Tibial nerve (tissue), 4 donors: ENCODE measurements at regions not wholly inside any gene's neighbourhood (a gene's known extent, or its start where the extent isn't known, plus 50 kb on each side); places are given as distances from the start of the nearest gene placed in this dataset.

Experiments
- DNase-seq, 2 donors: peaks; one replicate each; pipeline ENCODE4 v3.0.0-alpha.2; 2019; ENCODE audit warnings: low spot score in 2 of 2
- H3K27ac ChIP-seq, 4 donors: fragments of 200-600 bp; sonication (generic) in 3 of 4; one replicate each; pipeline ENCODE4 v1.5.1; 2017 to 2019; ENCODE audit warnings: mild to moderate bottlenecking in 1 of 4
- H3K27me3 ChIP-seq, 2 donors: fragments of 200-600 bp; sonication (generic) in 1 of 2; one replicate each; pipeline versions ENCODE4 v1.5.1 to v1.6.0; 2017 to 2019
- H3K36me3 ChIP-seq, 3 donors: fragments of 200-600 bp; sonication (generic); one replicate each; pipeline ENCODE4 v1.5.1; 2018 to 2019
- H3K4me1 ChIP-seq, 4 donors: fragments of 200-600 bp; sonication (generic) in 3 of 4; one replicate each; pipeline ENCODE4 v1.5.1; 2017 to 2019
- H3K4me3 ChIP-seq, 4 donors: fragments of 200-600 bp; sonication (generic) in 3 of 4; one replicate each; pipeline ENCODE4 v1.5.1; 2017 to 2019; ENCODE audit warnings: mild to moderate bottlenecking in 1 of 4, moderate library complexity in 1 of 4
- H3K9me3 ChIP-seq, 4 donors: fragments of 200-600 bp; sonication (generic) in 3 of 4; one replicate each; pipeline ENCODE4 v1.5.1; 2017 to 2019
- CTCF ChIP-seq, 5 experiments: fragments of 200-600 bp in 3 of 5; fragments of 450-650 bp in 2 of 5; sonication (generic) in 3 of 5; IDR thresholded peaks; one replicate each; pipeline ENCODE4 v1.5.1; 2016 to 2019; ENCODE audit warnings: antibody characterized with exemption in 5 of 5, mild to moderate bottlenecking in 3 of 5, moderate library complexity in 2 of 5
- EP300 ChIP-seq, 2 donors: sonication (generic); formaldehyde crosslinking; IDR thresholded peaks; one replicate each; pipeline ENCODE4 v1.6.1; 2017; ENCODE audit warnings: antibody characterized with exemption in 2 of 2, mild to moderate bottlenecking in 1 of 2
- POLR2A ChIP-seq, 2 donors: fragments of 450-650 bp; IDR thresholded peaks; one replicate each; pipeline ENCODE4 v1.6.1; 2017; ENCODE audit warnings: antibody characterized with exemption in 2 of 2, mild to moderate bottlenecking in 2 of 2, moderate library complexity in 2 of 2
- WGBS, 2 donors: methylation state at CpG; one replicate each; pipeline ENCODE4 v1.1.5; 2018; 5-methylcytosine and 5-hydroxymethylcytosine counted together

DNA sequence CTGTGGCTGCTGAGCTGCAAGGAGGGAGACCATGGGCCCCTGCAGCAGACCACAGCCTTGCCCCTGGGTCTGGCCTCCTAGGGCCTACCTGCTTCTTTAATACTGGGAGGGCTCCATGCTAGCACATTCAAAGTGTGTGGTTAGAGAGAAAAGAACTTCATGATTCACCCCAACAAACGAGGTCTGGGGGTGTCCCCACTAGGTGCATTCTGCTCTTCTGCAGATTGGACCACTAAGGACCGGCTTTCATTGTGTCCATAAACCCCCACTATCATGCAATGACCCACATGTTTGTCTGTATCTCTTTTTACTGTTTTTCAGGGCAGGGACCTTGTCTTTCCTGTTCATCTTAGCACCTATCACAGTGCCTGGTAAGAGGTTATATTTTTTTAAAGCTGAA lies 185.4 kb downstream of the OMA1 start:
- Histone ChIP-seq H3K4me1 (no peaks in the 10 kb centered on the region), H3K9me3 (no peaks in the 10 kb centered on the region), H3K4me3 (no peak overlapping the region), H3K27ac (no peak overlapping the region), H3K27me3 (no peaks in the 10 kb centered on the region), H3K36me3 (no peaks in the 10 kb centered on the region)
- no peak for DNase-seq
- TF ChIP-seq EP300 (IDR thresholded peaks at IDR 0.05) (no peak), CTCF (IDR thresholded peaks at IDR 0.05) (no peak), POLR2A (IDR thresholded peaks at IDR 0.05) (no peak)
- 25 to 42% methylated on average over 2 of the region's 2 CpGs for WGBS, 2 donors

GRCh38 chr1:58358346-58358745 lies 188.2 kb downstream of the OMA1 start:
- Histone ChIP-seq H3K27me3 (no peaks in the 10 kb centered on the region), H3K4me1 (no peaks in the 10 kb centered on the region), H3K27ac (no peak overlapping the region), H3K4me3 (no peak overlapping the region), H3K36me3 (no peaks in the 10 kb centered on the region), H3K9me3 (no peaks in the 10 kb centered on the region)
- no peak for DNase-seq
- no peak for TF ChIP-seq CTCF (IDR thresholded peaks at IDR 0.05)
- WGBS, 2 donors, result 31 to 33% methylated on average over 4 of the region's 4 CpGs

- TF ChIP-seq CTCF (IDR thresholded peaks at IDR 0.05) (no peak), POLR2A (IDR thresholded peaks at IDR 0.05) (no peak), EP300 (IDR thresholded peaks at IDR 0.05) (no peak)
- Histone ChIP-seq H3K9me3 (no peaks in the 10 kb centered on the region), H3K36me3 (no peaks in the 10 kb centered on the region), H3K4me1 (no peaks in the 10 kb centered on the region), H3K27me3 (no peaks in the 10 kb centered on the region), H3K27ac (no peak overlapping the region), H3K4me3 (no peak overlapping the region)
- WGBS, 2 donors, result 61 to 68% methylated on average over 2 of the region's 2 CpGs
- DNase-seq, result no peak
Observed at GRCh38 chr1:58356402-58356801, 190.1 kb downstream of the OMA1 start.

- no peak for DNase-seq
- Histone ChIP-seq H3K4me3 (no peak overlapping the region), H3K4me1 (no peaks in the 10 kb centered on the region), H3K27ac (no peak overlapping the region), H3K36me3 (no peaks in the 10 kb centered on the region), H3K9me3 (no peaks in the 10 kb centered on the region), H3K27me3 (no peaks in the 10 kb centered on the region)
- WGBS, 2 donors, result 80 to 83% methylated on average over 2 of the region's 2 CpGs
- TF ChIP-seq CTCF (IDR thresholded peaks at IDR 0.05), result no peak
- no peak for TF ChIP-seq EP300 (IDR thresholded peaks at IDR 0.05)
- TF ChIP-seq POLR2A (IDR thresholded peaks at IDR 0.05), result no peak
Observed at GRCh38 chr1:58353168-58353567, 193.4 kb downstream of the OMA1 start.

- TF ChIP-seq EP300 (IDR thresholded peaks at IDR 0.05), result no peak
- no peak for TF ChIP-seq CTCF (IDR thresholded peaks at IDR 0.05)
- no peak for TF ChIP-seq POLR2A (IDR thresholded peaks at IDR 0.05)
- Histone ChIP-seq H3K27me3 (no peaks in the 10 kb centered on the region), H3K36me3 (no peaks in the 10 kb centered on the region), H3K9me3 (no peaks in the 10 kb centered on the region), H3K4me1 (no peaks in the 10 kb centered on the region), H3K27ac (no peak overlapping the region), H3K4me3 (no peak overlapping the region)
- WGBS, 2 donors, result 85 to 88% methylated on average over 6 of the region's 6 CpGs
- no peak for DNase-seq
Observed at GRCh38 chr1:58352476-58353092, 193.9 kb downstream of the OMA1 start.
